SK-N-SH (cell line): ENCODE measurements at regions not wholly inside any gene's neighbourhood (a gene's known extent, or its start where the extent isn't known, plus 50 kb on each side); places are given as distances from the start of the nearest gene placed in this dataset.

Source experiments
- CTCF ChIA-PET: fragments of 300-600, 350-600 bp; formaldehyde crosslinking; extraction: SDS; loops from one replicate; lab custom pipeline; 2021; lab: Yijun Ruan, JAX
- POLR2A ChIA-PET: fragments of 350-600 bp; sonication (Branson Sonifier 250); formaldehyde crosslinking; extraction: SDS; loops from one replicate; lab custom pipeline; 2020; ENCODE audit warnings: antibody characterized with exemption, inconsistent platforms; lab: Yijun Ruan, JAX
- DNase-seq: peaks from one replicate; pipeline ENCODE4 v3.0.0; 2012
- H2AFZ ChIP-seq: fragments of 200-600 bp; sonication (generic); 2 replicates; pipeline ENCODE4 v1.8.1; 2016; ENCODE audit warnings: antibody characterized with exemption, mild to moderate bottlenecking, low read depth
- H3F3A ChIP-seq: fragments of 200-600 bp; sonication (generic); replicated peaks from 2 replicates; pipeline ENCODE3; 2016; ENCODE audit warnings: antibody characterized with exemption, mild to moderate bottlenecking; ENCODE audit not compliant: insufficient read depth
- H3K27ac ChIP-seq, 2 experiments: fragments of 200-500 bp in 1 of 2; fragments of 200-600 bp in 1 of 2; sonication (Bioruptor generic) in 1 of 2; sonication (generic), shearing (Covaris generic) in 1 of 2; 2 replicates each; pipeline versions ENCODE4 v1.5.1 to v1.6.1; 2014 to 2016; ENCODE audit warnings: low read depth in 2 of 2, inconsistent platforms in 1 of 2, low read length in 1 of 2, mild to moderate bottlenecking in 1 of 2, mixed read lengths in 1 of 2
- H3K27me3 ChIP-seq: fragments of 200-600 bp; sonication (generic), shearing (Covaris generic); 2 replicates; pipeline ENCODE4 v1.6.1; 2016; ENCODE audit warnings: mixed run types; ENCODE audit not compliant: insufficient read depth
- H3K36me3 ChIP-seq, 2 experiments: fragments of 200-500 bp in 1 of 2; fragments of 200-600 bp in 1 of 2; sonication (Bioruptor generic) in 1 of 2; sonication (generic) in 1 of 2; replicated peaks in 1 of 2; 2 replicates each; pipeline versions ENCODE3 to v1.5.1; 2014 to 2016; ENCODE audit warnings: low read length in 1 of 2, mild to moderate bottlenecking in 1 of 2; ENCODE audit not compliant: insufficient read depth in 2 of 2, control insufficient read depth in 1 of 2
- H3K4me1 ChIP-seq, 2 experiments: fragments of 200-500 bp in 1 of 2; fragments of 200-600 bp in 1 of 2; sonication (Bioruptor generic) in 1 of 2; sonication (generic), shearing (Covaris generic) in 1 of 2; 2 replicates each; pipeline versions ENCODE4 v1.5.1 to v1.6.1; 2014 to 2016; ENCODE audit warnings: low read depth in 1 of 2, low read length in 1 of 2, mixed run types in 1 of 2; ENCODE audit not compliant: insufficient read depth in 2 of 2, control insufficient read depth in 1 of 2
- H3K4me2 ChIP-seq: fragments of 200-600 bp; sonication (generic), shearing (Covaris generic); 2 replicates; pipeline ENCODE4 v1.6.1; 2017; ENCODE audit warnings: mixed run types
- H3K4me3 ChIP-seq, 2 experiments: fragments of 200-500 bp in 1 of 2; fragments of 200-600 bp in 1 of 2; sonication (Bioruptor generic) in 1 of 2; sonication (generic), shearing (Covaris generic) in 1 of 2; 2 replicates each; pipeline versions ENCODE4 v1.5.1 to v1.8.1; 2014 to 2016; ENCODE audit warnings: low read depth in 2 of 2, inconsistent platforms in 1 of 2, low read length in 1 of 2, mild to moderate bottlenecking in 1 of 2, mixed read lengths in 1 of 2, moderate library complexity in 1 of 2
- H3K79me2 ChIP-seq: fragments of 200-600 bp; sonication (generic); 2 replicates; pipeline ENCODE4 v1.8.1; 2017; ENCODE audit warnings: mild to moderate bottlenecking; ENCODE audit not compliant: insufficient read depth
- H3K9ac ChIP-seq: fragments of 200-600 bp; sonication (generic); 2 replicates; pipeline ENCODE4 v1.6.1; 2017; ENCODE audit warnings: mixed run types
- H3K9me2 ChIP-seq: fragments of 200-600 bp; sonication (generic); 2 replicates; pipeline ENCODE4 v1.6.1; 2017; ENCODE audit warnings: mixed run types
- H3K9me3 ChIP-seq: fragments of 200-600 bp; sonication (generic); 2 replicates; pipeline ENCODE4 v1.6.1; 2017; ENCODE audit warnings: mixed run types, mild to moderate bottlenecking, moderate library complexity
- H4K20me1 ChIP-seq: fragments of 200-600 bp; sonication (generic); 2 replicates; pipeline ENCODE4 v1.6.1; 2017; ENCODE audit warnings: mild to moderate bottlenecking, mixed run types; ENCODE audit not compliant: insufficient read depth
- ELF1 ChIP-seq: IDR thresholded peaks from 2 replicates; pipeline ENCODE4 v1.4.0; 2012
- FOSL2 ChIP-seq: IDR thresholded peaks from 2 replicates; pipeline ENCODE4 v1.4.0; 2012; ENCODE audit warnings: low read depth, mild to moderate bottlenecking, moderate library complexity, borderline replicate concordance
- FOXJ3 ChIP-seq: sonication (generic); formaldehyde crosslinking; IDR thresholded peaks from 2 replicates; pipeline ENCODE4 v1.5.1; 2020; ENCODE audit warnings: mild to moderate bottlenecking, missing genetic modification reagents
- JUND ChIP-seq: IDR thresholded peaks from 2 replicates; pipeline ENCODE4 v1.4.0; 2012
- MXI1 ChIP-seq: IDR thresholded peaks from 2 replicates; pipeline ENCODE4 v1.6.1; 2012; ENCODE audit warnings: mild to moderate bottlenecking, low read depth, low read length, improper control_type of control experiment
- NFIC ChIP-seq: IDR thresholded peaks from 2 replicates; pipeline ENCODE4 v1.4.0; 2012; ENCODE audit warnings: borderline replicate concordance
- POLR2AphosphoS5 ChIP-seq: IDR thresholded peaks from 2 replicates; pipeline ENCODE4 v1.6.1; 2012; ENCODE audit warnings: low read depth, low read length
- RAD21 ChIP-seq: IDR thresholded peaks from 2 replicates; pipeline ENCODE4 v1.6.1; 2012; ENCODE audit warnings: mild to moderate bottlenecking, low read length
- RCOR1 ChIP-seq: fragments of 150-350 bp; IDR thresholded peaks from 2 replicates; pipeline ENCODE4 v1.6.1; 2017; ENCODE audit warnings: antibody characterized with exemption, low read length
- RFX5 ChIP-seq: IDR thresholded peaks from 2 replicates; pipeline ENCODE4 v1.6.1; 2012; ENCODE audit warnings: mild to moderate bottlenecking, improper control_type of control experiment, low read length
- SMC3 ChIP-seq: IDR thresholded peaks from 2 replicates; pipeline ENCODE4 v1.6.1; 2012; ENCODE audit warnings: low read depth, low read length, improper control_type of control experiment
- TCF12 ChIP-seq: IDR thresholded peaks from 2 replicates; pipeline ENCODE4 v1.4.0; 2012
- TEAD4 ChIP-seq: IDR thresholded peaks from 2 replicates; pipeline ENCODE4 v1.4.0; 2012; ENCODE audit warnings: mild to moderate bottlenecking, borderline replicate concordance; ENCODE audit not compliant: insufficient read depth
- USF2 ChIP-seq: fragments of 150-350 bp; IDR thresholded peaks from 2 replicates; pipeline ENCODE4 v1.6.1; 2017; ENCODE audit warnings: antibody characterized with exemption, low read length, low read depth, borderline replicate concordance
- YY1 ChIP-seq: IDR thresholded peaks from 2 replicates; pipeline ENCODE4 v1.4.0; 2012; ENCODE audit warnings: low read depth, mild to moderate bottlenecking
- WGBS: methylation state at CpG from one replicate; pipeline ENCODE4 v1.1.6; 2017; ENCODE audit warnings: low lambda C conversion rate; 5-methylcytosine and 5-hydroxymethylcytosine counted together
- TF ChIP-seq, protein P1 (sequence below): IDR thresholded peaks from 2 replicates; pipeline ENCODE4; 2012
- TF ChIP-seq, protein P2 (sequence below): fragments of 150-350 bp; IDR thresholded peaks from 2 replicates; pipeline ENCODE4 v1.6.1; 2016; ENCODE audit warnings: mild to moderate bottlenecking, low read depth, low read length

DNA sequence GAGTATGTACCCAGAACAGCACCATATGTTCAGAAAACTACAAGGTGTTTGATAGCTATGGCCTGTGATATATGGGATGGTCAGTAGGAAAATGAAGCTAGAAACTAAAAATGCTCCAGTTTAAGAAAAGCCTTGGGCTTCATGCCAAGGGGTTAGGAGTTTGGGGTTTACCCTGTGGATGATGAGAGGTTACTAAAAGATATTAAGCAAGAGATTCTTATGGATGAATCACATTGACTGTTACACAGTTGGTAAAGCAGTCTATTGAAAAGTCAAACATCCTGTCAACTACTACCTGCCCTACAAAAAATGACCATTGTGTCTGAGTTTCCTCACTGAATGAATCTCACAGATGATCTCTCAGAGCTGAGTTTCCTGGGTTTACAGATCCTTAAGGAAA lies 166.2 kb upstream of the INHBA start:
- Histone ChIP-seq H3K9ac (no peak overlapping the region), H3K36me3 (no peaks in the 10 kb centered on the region), H3K27ac (peak overlapping the region; percentile 37 to 68; a peak in 3 of 4 replicates), H3K4me2 (no peak overlapping the region; the same call in 1 of the 2 replicates), H4K20me1 (no peaks in the 10 kb centered on the region), H3K27me3 (no peaks in the 10 kb centered on the region), H2AFZ (no peak overlapping the region), H3F3A (no peaks in the 10 kb centered on the region), H3K4me1 (peaks cover 0 to 19% of the 10 kb centered on the region in 2 experiments; a peak in 2 of 4 replicates), H3K4me3 (no peak overlapping the region), H3K79me2 (no peaks in the 10 kb centered on the region), H3K9me2 (no peaks in the 10 kb centered on the region), H3K9me3 (no peaks in the 10 kb centered on the region)
- CTCF ChIA-PET: interaction anchor here (0.8 to 2.0 kb wide), 2 partner anchors 36 to 72 kb away, joined by 3 to 5 read pairs; no protein-coding TSS in a partner anchor
- TF ChIP-seq ELF1 (no peak), NFIC (0 out of 2 replicates have a peak, but pooled peaks have one; percentile 7), FOSL2 (peak; percentile 47; the same call in 1 of the 2 replicates)
- DNase-seq: no peak
- POLR2A ChIA-PET: no interaction called here

DNA sequence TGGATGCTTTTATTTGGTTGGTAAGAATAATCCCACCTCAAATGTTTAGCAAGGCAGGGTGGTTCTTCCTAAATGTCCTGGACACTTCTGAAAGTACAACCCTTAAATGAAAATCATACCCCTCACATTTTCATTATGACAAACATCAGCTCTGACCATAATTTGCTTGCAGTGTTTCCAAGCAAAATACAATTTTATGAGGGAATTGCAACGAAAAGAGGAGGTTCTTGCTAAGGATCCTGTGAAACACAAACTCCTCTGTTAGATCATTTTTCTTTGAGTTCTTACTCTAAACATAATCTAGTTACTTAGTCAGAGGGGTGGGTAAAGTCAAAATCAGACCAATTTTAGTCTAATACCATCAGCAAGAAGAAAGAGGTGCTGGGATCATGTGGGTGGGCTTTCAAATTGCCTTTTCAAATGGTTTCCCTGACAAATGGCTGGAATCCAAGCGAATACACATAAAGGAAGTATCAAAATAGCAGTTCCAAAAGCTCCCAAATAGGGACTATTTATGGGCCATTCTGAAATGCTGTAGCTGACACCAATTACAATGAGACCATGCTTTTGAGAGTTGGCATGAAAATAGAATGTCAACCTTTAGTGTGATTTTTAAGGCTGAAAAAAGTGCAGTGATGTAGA lies 164.9 kb upstream of the INHBA start:
- H3K4me2 ChIP-seq: no peak overlapping the region
- TF ChIP-seq TEAD4: no peak
- TF ChIP-seq TCF12: no peak
- no peak for TF ChIP-seq JUND
- TF ChIP-seq, protein P1, sequence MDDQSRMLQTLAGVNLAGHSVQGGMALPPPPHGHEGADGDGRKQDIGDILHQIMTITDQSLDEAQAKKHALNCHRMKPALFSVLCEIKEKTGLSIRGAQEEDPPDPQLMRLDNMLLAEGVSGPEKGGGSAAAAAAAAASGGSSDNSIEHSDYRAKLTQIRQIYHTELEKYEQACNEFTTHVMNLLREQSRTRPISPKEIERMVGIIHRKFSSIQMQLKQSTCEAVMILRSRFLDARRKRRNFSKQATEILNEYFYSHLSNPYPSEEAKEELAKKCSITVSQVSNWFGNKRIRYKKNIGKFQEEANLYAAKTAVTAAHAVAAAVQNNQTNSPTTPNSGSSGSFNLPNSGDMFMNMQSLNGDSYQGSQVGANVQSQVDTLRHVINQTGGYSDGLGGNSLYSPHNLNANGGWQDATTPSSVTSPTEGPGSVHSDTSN: no peak
- TF ChIP-seq, protein P2, sequence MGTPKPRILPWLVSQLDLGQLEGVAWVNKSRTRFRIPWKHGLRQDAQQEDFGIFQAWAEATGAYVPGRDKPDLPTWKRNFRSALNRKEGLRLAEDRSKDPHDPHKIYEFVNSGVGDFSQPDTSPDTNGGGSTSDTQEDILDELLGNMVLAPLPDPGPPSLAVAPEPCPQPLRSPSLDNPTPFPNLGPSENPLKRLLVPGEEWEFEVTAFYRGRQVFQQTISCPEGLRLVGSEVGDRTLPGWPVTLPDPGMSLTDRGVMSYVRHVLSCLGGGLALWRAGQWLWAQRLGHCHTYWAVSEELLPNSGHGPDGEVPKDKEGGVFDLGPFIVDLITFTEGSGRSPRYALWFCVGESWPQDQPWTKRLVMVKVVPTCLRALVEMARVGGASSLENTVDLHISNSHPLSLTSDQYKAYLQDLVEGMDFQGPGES: no peak
- TF ChIP-seq RCOR1: no peak
- no peak for TF ChIP-seq USF2
- TF ChIP-seq SMC3: no peak
- no peak for TF ChIP-seq FOSL2
- TF ChIP-seq POLR2AphosphoS5: no peak
- TF ChIP-seq FOXJ3: no peak
- TF ChIP-seq RAD21: no peak
- no peak for TF ChIP-seq YY1
- no peak for TF ChIP-seq RFX5
- TF ChIP-seq MXI1: no peak
- no peaks in the 10 kb centered on the region for H3F3A ChIP-seq
- no peaks in the 10 kb centered on the region for H3K9me2 ChIP-seq
- no peaks in the 10 kb centered on the region for H3K79me2 ChIP-seq
- H4K20me1 ChIP-seq: no peaks in the 10 kb centered on the region
- no peak overlapping the region for H3K9ac ChIP-seq
- H3K27me3 ChIP-seq: no peaks in the 10 kb centered on the region
- no peak overlapping the region for H3K4me3 ChIP-seq
- POLR2A ChIA-PET: no interaction called here
- no peak for DNase-seq
- no peaks in the 10 kb centered on the region for H3K9me3 ChIP-seq
- CTCF ChIA-PET: interaction anchor here (0.7 kb wide), 1 partner anchor 73 kb away, joined by 3 read pairs; no protein-coding TSS in a partner anchor
- WGBS: 29% methylated on average over 2 of the region's 2 CpGs
- H2AFZ ChIP-seq: no peak overlapping the region
- no peaks in the 10 kb centered on the region for H3K36me3 ChIP-seq
- peaks cover 0 to 19% of the 10 kb centered on the region in 2 experiments; a peak in 2 of 4 replicates for H3K4me1 ChIP-seq
- H3K27ac ChIP-seq: no peak overlapping the region
